HG02571 (cell line): ENCODE measurements at regions not wholly inside any gene's neighbourhood (a gene's known extent, or its start where the extent isn't known, plus 50 kb on each side); places are given as distances from the start of the nearest gene placed in this dataset.

Experiments used
- ATAC-seq: cut with Tn5 transposase; IDR thresholded peaks from one replicate; pipeline ENCODE4 v1.9.1; 2021; ENCODE audit warnings: mild to moderate bottlenecking, moderate library complexity; ENCODE audit not compliant: unreplicated experiment

DNA sequence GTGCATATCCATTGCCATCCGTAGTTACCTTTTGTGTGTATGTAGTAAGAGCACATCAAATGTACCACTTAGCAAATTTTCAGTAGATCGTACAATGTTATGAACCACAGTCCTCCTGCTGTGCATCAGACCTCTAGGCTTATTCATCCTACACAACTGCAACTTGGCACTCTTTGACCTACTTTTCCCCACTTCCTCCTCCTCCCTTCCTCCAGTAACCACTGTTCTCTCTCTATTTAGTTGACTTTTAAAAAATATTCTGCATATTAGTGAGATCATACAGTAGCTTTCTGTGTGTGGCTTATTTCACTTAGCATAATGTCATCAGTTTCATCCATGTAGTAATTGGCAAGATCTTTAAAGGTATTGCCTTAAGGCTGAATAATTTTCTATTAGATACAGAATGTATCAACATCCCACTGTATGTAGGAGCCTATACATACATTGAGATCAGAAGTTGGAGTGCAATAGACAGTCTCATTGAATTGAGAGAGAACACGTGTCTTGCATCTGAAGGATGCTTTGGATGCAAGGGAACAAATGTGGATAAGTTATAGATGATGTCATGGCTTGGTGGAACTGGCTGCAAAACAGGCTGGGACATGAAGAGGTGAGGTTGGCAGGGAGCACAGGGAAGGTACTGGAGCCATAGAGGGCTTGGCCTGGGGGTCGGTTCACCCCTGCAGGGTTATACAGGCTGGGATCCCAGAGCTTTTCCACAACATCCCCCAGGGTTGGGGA is 83.0 kb upstream of the FAM180A start:
- no peak for ATAC-seq

DNA sequence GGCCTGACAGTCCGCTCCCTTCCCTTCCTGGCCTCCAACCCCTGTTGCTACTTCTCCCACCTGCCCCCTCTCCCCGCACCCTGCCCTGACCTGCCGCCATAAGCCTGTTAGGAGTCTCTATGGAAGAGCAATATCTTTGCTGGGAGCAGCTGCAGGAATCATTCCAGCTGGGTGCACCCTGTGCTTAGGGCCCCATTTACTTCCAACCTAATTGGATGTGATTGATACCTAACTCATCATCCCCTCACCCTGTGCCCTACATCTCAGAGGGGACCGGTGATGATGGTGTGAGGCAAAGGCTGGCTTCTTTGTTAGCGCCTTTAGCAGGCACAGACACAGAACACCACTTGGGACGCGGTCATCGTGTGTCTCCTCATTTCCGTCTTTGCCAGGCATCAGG is 80.0 kb upstream of the FAM180A start:
- no peak for ATAC-seq

DNA sequence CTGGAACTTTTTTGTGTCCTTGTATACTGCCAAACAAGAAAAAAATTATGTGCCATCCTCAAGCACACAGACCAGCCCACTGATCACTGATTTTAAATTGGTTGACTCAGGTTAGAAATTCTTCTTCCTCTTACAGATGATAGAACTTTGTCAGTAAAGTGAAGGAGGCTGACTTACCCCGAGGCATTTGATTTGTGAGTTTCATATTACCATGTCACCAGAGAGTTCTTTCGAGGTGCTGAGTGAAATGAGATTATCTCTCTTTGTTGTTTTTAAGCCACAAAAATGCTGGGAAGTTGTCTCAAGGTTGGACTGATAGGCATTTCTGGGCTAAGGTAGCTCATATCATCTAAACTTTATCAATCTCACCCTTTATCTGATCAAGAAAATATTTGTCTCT is 78.8 kb upstream of the FAM180A start:
- no peak for ATAC-seq

DNA sequence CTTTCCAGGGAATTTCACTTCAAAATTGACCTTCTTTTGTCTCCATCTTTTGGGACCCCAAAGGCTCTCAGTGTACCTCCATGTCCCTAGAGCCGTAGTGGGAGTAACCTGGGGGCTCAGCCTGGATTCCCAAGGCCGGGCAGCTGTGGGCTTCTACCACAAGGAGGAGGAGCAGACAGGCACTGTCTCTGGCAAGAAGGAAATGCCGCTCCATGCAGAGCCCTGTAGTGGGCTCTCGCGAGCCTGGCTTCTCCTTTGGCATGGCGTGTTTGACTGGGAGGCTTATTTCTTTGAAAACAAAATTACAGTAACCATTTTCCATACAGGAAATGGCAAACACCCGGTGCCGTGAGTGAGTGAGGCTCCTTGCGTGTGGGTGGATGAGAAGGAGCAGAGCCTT is 76.8 kb upstream of the FAM180A start:
- no peak for ATAC-seq

DNA sequence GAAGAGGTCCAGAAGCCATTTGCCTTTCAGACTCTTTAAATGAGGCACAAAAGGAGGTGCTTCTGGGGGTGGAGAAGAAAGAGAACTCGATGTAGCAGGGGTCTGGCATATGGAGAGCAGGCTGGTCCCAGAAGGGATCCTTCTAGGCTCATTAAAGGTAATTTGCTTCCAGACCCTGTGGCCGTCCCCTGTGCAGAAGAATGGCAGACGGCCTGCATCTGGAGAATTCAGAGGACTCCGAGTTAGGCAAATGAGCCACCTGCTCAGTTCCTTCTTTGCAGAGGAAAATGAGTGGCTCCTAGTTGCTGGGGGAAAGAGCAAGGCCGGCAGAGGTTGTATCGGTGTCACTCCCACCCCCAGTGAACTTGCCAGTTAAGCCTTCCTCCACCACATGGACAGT is 73.8 kb upstream of the FAM180A start:
- no peak for ATAC-seq

- ATAC-seq, result no peak
Observed at GRCh38 chr7:135817583-135817982, 69.0 kb upstream of the FAM180A start.

DNA sequence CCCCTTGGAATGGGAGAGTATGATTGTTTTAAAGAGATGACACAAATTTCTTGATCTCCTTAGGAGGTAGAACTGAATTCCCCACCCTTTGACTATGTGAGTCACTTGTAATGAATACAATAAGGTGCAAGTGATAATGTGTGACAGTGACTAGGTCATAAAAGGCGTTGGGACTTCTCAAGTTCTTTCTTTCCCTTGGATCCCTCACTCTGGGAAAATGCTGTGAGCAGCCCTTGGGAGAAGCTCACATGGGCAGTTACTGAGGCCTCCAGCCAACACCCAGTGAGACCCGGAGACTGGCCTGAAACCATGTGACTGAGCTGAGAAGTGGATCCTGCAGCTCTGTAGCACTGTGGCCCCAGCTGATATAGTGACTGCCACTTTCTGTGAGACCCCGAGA is 66.4 kb upstream of the FAM180A start:
- ATAC-seq, result no peak

- no peak for ATAC-seq
Observed at GRCh38 chr7:135812148-135812547, 63.5 kb upstream of the FAM180A start.

DNA sequence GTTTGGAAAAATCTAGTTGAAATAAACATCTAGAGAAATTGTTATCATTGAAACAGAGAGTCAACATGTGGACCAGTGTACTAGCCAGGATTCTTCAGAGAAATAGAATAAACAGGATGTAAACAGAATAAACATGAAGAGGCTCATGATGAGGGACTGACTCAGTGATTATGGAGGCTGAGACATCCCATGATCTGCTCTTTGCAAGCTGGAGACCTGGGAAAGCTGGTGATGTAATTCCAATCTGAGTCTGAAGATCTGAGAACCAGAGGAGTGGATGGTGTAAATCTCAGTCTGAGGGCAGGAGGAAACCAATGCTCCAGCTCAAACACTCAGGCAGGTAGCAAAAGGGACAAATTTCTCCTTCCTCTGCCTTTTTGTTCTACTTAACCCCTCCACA is 62.9 kb upstream of the FAM180A start:
- no peak for ATAC-seq

DNA sequence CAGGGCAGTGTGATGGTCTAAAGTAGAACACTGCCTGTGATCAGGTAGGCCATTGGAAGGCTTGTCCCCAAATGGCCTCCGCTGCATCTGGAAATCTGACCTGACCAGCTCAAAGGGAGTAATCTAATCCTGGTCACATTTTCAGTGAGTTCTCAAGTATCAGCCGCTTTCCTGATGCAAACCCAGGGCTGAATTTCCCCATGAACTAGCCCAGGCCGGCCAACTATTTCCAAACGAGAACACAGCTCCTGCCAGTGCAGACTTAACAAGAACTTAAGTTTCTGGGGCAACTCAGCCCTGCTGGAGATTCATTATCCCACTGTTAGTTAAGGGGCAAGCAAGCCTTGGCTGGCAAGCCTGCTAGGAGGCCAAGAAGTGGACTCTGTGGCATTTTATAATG is 59.6 kb upstream of the FAM180A start:
- no peak for ATAC-seq

DNA sequence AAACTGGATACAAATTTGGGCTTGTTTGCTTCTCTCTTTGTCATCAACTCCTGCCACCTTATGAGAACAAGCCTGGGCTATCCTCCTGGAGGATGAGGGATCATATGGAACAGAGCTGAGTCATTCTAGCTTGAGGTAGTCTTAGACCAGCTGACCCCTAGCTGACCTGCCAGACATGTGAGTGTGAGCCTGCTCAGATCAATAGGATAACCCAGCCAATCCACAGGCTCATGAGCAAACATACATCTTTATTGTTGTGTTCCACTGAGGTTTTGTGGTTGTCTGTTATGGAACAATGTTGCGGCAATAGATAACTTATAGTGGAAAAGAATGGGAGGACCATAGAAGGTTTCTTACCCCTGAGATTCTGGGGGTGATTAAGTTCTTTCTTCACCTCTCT is 54.5 kb upstream of the FAM180A start:
- ATAC-seq, result no peak

- no peak for ATAC-seq
Observed at GRCh38 chr7:135802697-135803096, 54.1 kb upstream of the FAM180A start.

- no peak for ATAC-seq
Observed at GRCh38 chr7:135801877-135802276, 53.3 kb upstream of the FAM180A start.

- no peak for ATAC-seq
Observed at GRCh38 chr7:135801045-135801693, 52.6 kb upstream of the FAM180A start.

- no peak for ATAC-seq
Observed at GRCh38 chr7:135800560-135800959, 51.9 kb upstream of the FAM180A start.

DNA sequence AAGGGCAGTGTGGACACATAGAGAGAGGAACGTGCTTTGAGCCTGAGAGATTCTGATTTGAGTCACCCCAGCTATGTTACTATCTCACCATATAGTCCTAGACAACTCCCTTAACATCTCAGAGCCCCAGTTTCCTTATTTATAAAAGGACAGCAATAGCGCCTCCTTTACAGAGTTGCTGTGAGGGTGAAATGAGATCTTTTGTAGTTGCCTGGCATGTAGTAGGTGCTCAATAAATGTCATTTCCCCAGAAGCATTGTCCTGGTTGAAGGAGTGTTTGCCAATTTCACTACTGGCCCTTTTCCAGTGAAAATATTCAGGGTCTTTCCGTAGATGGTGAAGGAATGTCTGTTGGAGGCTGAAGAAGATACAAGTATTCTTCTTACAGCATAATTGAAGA is 51.3 kb upstream of the FAM180A start:
- ATAC-seq, result no peak
